ENCODE measurements at regions not wholly inside any gene's neighbourhood (a gene's known extent, or its start where the extent isn't known, plus 50 kb on each side); places are given as distances from the start of the nearest gene placed in this dataset.

DNA sequence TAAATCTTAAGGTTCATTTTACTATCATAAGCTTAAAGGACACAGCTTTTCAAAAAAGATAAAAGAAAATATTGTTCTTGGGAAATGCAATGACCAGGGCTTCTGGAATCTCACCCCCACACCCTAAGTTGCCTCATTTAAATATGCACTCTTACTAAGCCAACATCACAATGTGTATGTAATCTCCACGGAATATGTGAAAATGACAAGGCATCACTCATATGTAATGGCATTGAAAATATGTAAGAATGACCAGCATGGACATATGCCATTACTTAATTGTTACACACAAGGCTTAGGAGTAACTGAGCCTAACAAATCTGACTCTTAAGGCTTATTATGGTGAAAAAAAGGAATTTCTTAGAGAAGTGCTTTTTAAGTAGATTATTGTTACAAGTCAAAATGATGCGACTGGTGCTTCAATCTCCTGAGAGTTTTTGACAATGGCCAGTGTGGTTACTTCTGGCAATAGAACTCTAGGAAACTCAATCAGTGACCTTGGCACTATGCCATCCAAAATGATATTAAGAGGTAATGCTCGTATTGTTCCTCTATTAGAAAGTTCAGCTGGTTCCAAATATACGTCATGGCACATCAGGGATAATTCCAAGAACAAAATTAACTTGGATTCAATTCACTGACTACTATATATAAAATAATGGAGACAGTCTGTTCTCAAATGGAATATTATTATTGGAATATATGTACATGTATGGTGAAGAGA is 290.0 kb upstream of the PLSCR5 start:
- DNase-seq, result no peak

DNA sequence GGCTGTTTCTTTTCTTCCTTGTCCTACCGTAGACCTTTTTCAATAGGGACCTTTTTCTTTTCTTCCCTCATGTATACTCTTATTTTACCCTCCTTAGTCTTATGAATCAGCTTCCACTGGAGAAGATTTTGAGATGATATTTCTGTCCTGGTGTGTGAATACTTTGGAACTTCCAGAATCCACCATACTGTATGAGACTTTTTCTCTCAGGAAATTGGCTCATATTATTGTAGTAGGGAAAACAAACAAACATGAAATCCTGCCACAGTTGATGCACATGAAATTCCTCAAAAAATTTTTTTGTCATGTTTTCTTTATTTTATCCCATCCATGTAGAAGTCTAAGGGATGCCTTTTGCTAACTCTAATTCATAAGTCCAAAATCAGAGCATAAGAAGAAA is 289.3 kb upstream of the PLSCR5 start:
- no peak for DNase-seq

GRCh38 chr3:146892041-146892440 is 286.9 kb upstream of the PLSCR5 start:
- no peak for DNase-seq

DNA sequence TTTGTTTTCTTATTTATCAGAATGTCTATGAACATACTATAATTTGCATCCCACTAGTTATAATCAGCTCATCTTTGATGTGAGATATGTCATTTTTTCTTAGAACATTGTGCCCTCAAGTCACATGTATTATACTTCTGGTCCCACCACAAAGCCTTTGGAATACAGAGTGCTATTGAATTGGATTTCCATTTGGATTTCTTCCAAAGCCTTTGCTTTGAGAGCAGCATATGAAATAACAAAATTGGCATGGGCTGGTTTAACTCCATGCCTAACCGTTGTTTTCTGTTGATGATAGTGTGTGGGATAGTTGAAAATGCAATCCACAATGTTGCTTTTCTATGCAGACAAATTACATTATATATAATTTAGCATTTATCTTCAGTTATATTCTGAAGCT is 284.5 kb upstream of the PLSCR5 start:
- DNase-seq, result no peak

- no peak for DNase-seq
Measured at GRCh38 chr3:146888176-146888575, 283.0 kb upstream of the PLSCR5 start.

DNA sequence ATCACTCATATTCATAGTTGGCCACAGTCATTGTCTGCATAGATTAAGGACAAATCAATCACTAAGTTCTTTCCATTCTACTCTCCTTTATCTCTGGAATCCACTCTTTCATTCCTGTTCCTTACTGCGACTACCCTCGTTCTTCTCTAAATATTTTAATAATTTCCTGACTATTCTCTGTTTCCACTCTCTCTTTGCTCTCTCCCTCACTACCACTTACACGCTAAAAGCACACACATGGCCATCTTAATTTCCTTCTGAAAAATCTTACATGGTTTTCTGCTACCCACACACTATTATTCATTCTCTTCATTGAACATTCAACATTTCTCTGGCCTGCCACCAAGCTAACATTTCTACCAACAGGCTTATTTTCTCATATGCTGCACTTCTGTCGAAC is 279.6 kb upstream of the PLSCR5 start:
- no peak for DNase-seq

- no peak for DNase-seq
Measured at GRCh38 chr3:146884296-146884695, 279.1 kb upstream of the PLSCR5 start.

DNA sequence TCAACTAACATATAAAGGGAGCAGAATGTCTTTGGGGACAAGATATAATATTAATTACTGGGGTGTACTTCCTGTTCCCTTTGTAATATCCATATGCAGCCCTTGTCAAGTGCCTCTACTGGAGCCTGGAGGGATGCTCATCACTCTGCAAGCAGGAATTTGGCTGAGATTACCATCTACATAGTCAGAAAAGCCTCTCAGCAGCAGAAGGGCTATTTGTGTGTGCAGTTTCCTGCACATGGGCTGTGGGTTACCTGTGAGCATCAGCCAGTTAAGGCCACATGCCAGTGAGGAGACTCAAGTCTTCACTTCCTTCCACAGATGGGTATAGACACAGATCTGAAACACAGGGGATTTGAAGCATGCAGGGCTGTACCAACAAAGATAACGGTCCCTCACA is 278.1 kb upstream of the PLSCR5 start:
- no peak for DNase-seq

GRCh38 chr3:146881966-146882760 is 277.0 kb upstream of the PLSCR5 start:
- no peak for DNase-seq

DNA sequence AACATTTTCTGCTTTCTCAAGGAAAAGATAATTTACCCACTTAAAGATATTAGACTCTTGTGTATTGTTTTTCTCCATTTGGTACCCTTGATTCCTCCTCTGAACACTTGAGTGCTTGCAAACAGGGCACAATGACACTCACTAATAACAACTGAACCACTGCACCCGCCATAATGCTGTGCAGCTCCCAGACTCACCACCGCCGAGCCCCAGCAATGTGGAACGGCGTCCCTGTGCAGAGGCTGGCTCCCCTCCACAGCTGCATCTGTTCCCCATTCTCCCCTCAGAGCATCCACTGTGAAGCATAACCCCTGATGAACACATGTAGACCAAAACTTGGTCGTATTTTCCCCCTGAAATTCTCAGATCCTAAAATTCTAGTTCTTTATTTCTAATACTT is 276.2 kb upstream of the PLSCR5 start:
- no peak for DNase-seq

DNA sequence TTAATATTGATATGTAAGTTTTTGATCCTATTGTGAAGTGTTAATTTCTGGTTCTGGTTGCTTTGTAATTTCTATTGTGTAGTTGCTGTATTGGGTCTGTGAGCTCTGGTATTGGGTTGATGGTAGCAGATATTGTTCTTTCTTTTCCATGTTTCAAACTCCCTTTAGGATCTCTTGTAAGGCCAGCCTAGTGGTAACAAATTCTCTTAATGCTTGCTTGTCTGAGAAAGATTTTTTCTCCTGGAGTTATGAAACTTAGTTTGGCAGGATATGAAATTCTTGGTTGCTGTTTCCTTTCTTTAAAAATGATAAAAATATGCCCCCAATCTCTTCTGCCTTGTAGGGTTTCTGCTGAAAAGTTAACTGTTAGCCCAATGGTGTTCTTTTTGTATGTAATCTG is 268.6 kb upstream of the PLSCR5 start:
- DNase-seq, result no peak

DNA sequence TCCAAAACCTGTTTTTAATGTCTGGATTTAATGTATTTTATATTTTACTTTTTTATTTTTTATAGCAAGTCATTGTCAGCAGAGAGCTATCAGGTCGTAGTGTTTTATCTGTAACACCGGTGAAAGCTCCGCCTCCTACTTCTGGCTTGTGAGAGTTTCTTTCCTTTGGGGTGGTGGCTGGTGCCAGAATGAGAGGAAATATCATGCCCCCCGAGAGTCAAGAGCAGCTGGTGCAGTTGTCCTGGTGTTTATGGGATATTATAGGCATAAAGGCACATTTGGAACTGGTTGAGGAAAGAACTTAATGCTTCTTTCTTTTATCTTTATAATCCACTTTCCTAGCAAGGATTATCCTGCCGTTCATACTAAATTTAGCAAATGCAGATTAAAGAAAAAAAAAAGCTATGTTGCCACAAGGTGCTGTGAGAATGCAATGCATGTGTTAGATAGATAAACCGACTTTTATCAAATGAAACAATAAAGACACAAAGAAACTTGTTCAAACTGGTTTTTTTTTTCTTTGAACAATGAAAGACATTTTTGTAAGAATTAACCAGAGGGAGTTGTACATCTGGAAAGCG is 260.1 kb upstream of the PLSCR5 start:
- DNase-seq, result no peak

DNA sequence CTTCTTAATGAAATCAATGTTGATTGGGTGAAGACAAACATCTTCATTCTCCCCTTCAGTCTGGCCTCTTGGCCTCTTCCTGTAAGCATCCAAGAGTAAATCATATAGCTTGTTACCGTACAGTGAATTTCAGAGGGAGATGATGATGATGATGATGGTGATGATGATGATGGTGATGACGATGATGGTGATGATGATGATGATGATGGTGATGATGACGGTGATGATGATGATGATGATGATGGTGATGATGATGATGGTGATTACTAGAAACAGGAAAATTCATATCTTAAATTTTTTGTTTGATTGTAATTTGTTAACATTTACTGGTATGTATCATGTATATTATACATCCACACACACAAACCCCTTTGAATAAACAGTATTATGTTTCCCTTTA is 256.1 kb upstream of the PLSCR5 start:
- DNase-seq, result no peak

- DNase-seq, result no peak
Measured at GRCh38 chr3:146854523-146854922, 249.4 kb upstream of the PLSCR5 start.

DNA sequence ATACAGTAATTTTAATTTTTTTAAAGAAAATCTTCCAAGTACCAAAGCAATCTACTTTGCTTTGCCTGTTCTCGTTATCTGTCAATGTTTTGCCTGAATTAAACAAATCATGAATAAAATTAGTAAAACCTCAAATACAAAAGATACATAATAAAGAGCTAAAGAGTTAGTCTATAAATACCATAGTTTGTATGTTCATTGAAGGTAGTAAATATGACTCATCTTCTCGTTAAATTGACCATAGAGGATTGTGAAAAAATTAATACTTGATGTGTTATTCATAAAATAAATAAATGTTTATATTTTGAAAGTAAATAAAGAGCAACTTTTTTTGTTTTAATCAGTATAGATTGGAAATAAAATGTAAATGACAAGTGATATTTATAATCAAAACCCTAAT is 246.5 kb upstream of the PLSCR5 start:
- DNase-seq, result no peak

DNA sequence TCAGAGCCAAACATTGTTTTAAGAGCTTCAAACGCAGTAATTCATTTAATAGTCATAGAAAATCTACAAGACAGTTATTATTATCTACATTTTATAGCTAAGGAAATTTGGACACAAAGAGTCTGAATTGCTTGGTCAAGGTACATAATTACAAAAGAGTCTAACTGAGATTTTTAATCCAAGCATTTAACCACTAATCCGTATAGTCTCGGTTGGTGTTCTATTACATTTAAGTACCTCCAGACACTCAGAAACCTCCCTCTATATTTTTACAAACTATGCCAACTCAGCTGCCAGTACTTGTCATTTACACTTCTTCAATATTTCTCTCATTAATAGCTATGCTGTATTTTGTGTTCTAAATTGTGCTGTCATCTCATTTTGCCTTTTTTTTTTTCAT is 240.2 kb upstream of the PLSCR5 start:
- no peak for DNase-seq

- no peak for DNase-seq
Measured at GRCh38 chr3:146843476-146843875, 238.3 kb upstream of the PLSCR5 start.

- no peak for DNase-seq
Measured at GRCh38 chr3:146839727-146840375, 234.7 kb upstream of the PLSCR5 start.

- no peak for DNase-seq
Measured at GRCh38 chr3:146838221-146838620, 233.1 kb upstream of the PLSCR5 start.

GRCh38 chr3:146834917-146835316 is 229.8 kb upstream of the PLSCR5 start:
- no peak for DNase-seq

DNA sequence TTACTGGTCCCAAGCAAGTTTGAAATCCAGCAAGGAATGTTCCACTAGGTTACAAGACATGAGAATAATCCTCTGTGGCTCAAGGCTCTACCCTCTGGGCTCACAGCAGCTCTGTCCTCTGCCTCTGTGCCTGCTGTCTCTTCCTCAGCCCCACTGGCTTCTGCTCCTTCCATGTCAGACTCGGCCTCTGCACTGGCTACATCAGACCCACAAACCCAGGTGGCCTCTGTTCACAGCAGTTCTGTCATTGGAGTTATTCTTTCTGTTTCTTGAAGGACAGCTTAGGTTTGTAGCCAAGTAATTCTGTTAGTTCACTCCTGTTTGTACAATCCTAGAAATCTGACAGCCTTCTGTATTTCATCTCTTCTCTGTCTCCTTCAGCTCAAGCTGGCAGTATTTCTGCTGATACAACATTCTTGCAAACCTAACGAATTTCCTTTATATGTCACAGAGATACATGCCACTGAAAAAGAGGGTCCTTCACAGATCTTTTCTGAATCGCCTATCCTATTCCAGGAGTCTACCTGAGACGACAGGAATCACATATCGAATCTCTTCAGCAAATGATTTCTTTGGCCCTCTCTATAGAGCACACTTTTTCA is 227.8 kb upstream of the PLSCR5 start:
- no peak for DNase-seq

GRCh38 chr3:146831659-146832058 is 226.5 kb upstream of the PLSCR5 start:
- no peak for DNase-seq

DNA sequence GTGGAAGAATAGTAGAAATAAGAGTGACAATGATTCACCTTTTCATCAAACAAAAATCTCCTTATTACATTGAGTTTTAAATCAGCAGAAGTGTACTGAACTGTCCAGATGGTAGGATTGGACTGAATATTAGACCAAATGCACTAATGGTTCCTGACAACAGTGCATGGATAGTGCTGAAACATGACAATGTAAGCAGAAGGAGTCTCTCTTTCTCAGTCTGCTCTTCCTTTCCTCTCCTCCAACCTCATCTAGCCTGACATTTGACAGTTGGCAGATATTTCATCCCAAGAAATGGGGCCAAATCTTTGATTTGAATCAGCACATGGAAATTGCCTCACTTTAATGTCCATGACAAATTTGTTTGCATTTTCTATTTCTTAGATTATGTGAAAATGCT is 225.1 kb upstream of the PLSCR5 start:
- DNase-seq, result no peak

All from left hindlimb (tissue), 1 donor.